ENCODE measurements at regions not wholly inside any gene's neighbourhood (a gene's known extent, or its start where the extent isn't known, plus 50 kb on each side); places are given as distances from the start of the nearest gene placed in this dataset.

DNA sequence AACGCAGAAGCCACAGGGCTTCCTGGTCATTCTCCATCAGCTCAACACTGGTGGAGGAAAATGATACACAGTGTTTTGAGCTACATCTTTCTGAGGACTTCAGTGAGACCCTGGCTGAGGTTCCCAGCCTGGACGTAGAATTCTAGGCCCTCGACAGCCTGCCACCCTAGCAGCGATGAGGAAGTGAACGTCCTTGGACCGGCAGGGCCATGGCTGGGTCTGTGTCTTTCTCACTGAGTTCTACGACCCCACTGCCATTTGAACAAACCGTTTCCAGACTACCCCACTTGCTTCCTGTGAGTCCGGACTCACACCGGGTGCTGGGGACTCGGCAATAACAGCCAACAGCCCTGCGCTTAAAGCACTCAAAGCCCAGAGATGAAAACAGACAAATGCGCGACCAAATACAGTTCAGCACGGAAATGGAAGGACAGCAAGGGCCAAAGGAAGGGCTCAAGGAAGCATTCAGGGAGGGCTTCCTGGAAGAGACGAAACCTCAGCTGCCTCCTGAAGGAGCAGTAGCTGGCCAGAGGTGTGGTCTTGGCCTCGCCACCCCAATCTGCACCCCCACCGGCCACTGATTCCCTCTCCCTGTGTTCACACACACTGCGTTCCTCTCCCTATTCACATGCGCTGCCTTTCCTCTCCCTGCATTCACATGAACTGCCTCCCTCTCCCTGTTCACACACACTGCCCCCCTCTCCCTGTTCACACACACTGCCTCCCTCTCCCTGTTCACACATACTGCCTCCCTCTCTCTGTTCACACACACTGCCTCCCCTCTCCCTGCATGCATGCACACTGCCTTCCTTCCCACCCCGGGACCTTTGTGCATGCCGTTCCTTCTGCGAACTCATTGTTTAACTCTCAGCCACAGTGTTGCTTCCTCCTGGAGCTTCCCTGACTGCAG, 136.3 kb upstream of the PRR20G start:
- no peak overlapping the region for H3K4me3 ChIP-seq
- H3K27ac ChIP-seq, result no peak overlapping the region
- no peaks in the 10 kb centered on the region for H3K9me3 ChIP-seq
- TF ChIP-seq POLR2AphosphoS5 (IDR thresholded peaks at IDR 0.05), result no peak
- no peak for TF ChIP-seq POLR2A (IDR thresholded peaks at IDR 0.05)
- no peak for TF ChIP-seq EP300 (IDR thresholded peaks at IDR 0.05; ENCODE audit: low read depth)
- TF ChIP-seq, protein P1, sequence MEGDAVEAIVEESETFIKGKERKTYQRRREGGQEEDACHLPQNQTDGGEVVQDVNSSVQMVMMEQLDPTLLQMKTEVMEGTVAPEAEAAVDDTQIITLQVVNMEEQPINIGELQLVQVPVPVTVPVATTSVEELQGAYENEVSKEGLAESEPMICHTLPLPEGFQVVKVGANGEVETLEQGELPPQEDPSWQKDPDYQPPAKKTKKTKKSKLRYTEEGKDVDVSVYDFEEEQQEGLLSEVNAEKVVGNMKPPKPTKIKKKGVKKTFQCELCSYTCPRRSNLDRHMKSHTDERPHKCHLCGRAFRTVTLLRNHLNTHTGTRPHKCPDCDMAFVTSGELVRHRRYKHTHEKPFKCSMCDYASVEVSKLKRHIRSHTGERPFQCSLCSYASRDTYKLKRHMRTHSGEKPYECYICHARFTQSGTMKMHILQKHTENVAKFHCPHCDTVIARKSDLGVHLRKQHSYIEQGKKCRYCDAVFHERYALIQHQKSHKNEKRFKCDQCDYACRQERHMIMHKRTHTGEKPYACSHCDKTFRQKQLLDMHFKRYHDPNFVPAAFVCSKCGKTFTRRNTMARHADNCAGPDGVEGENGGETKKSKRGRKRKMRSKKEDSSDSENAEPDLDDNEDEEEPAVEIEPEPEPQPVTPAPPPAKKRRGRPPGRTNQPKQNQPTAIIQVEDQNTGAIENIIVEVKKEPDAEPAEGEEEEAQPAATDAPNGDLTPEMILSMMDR (IDR thresholded peaks at IDR 0.05), result no peak
- no peak for DNase-seq
- in situ Hi-C loops (cut with MboI; ENCODE audit: low pct_ligation_motif_present in 1 of 4, low pct_unique_long_range_greater_than_20kb in 1 of 4, low sequenced_read_pairs in 3 of 4), result no loop called here
- no peaks in the 10 kb centered on the region for H3K36me3 ChIP-seq
- intact Hi-C loops (cut with DNase I; ENCODE audit: low total_unique reads), result no loop called here
- WGBS, 2 donors (ENCODE audit: low coverage in 1 of 2), result 74 to 82% methylated on average over 5 to 23 of the region's 23 CpGs
- H3K27me3 ChIP-seq, result peaks cover 44% of the 10 kb centered on the region
- no peaks in the 10 kb centered on the region for H3K4me1 ChIP-seq

GRCh38 chr3:127422663-127423375, 135.0 kb upstream of the PRR20G start:
- in situ Hi-C loops (cut with MboI; ENCODE audit: low pct_ligation_motif_present in 1 of 4, low pct_unique_long_range_greater_than_20kb in 1 of 4, low sequenced_read_pairs in 3 of 4) (no loop called here), intact Hi-C loops (cut with DNase I; ENCODE audit: low total_unique reads) (no loop called here)
- no peaks in the 10 kb centered on the region for H3K4me1 ChIP-seq
- no peak for DNase-seq
- no peak overlapping the region for H3K27ac ChIP-seq
- H3K4me3 ChIP-seq, result no peak overlapping the region
- peaks cover 52% of the 10 kb centered on the region for H3K27me3 ChIP-seq
- TF ChIP-seq EP300 (IDR thresholded peaks at IDR 0.05; ENCODE audit: low read depth) (no peak), POLR2A (IDR thresholded peaks at IDR 0.05) (no peak), POLR2AphosphoS5 (IDR thresholded peaks at IDR 0.05) (no peak)
- TF ChIP-seq, protein P1 (IDR thresholded peaks at IDR 0.05), result no peak
- H3K36me3 ChIP-seq, result no peaks in the 10 kb centered on the region
- H3K9me3 ChIP-seq, result no peaks in the 10 kb centered on the region
- 77% methylated on average over 18 of the region's 26 CpGs; no CpG with 5 or more reads in 1 of the 2 donors for WGBS, 2 donors (ENCODE audit: low coverage in 1 of 2)

GRCh38 chr3:127421943-127422662, 134.3 kb upstream of the PRR20G start:
- no peak for DNase-seq
- no peak overlapping the region for H3K4me3 ChIP-seq
- in situ Hi-C loops (cut with MboI; ENCODE audit: low pct_ligation_motif_present in 1 of 4, low pct_unique_long_range_greater_than_20kb in 1 of 4, low sequenced_read_pairs in 3 of 4), result no loop called here
- 40 to 82% methylated on average over 1 to 10 of the region's 10 CpGs for WGBS, 2 donors (ENCODE audit: low coverage in 1 of 2)
- H3K4me1 ChIP-seq, result no peaks in the 10 kb centered on the region
- no peak overlapping the region for H3K27ac ChIP-seq
- TF ChIP-seq POLR2A (IDR thresholded peaks at IDR 0.05) (no peak), POLR2AphosphoS5 (IDR thresholded peaks at IDR 0.05) (no peak), EP300 (IDR thresholded peaks at IDR 0.05; ENCODE audit: low read depth) (no peak)
- TF ChIP-seq, protein P1 (IDR thresholded peaks at IDR 0.05), result no peak
- H3K36me3 ChIP-seq, result no peaks in the 10 kb centered on the region
- peaks cover 58% of the 10 kb centered on the region for H3K27me3 ChIP-seq
- no peaks in the 10 kb centered on the region for H3K9me3 ChIP-seq
- intact Hi-C loops (cut with DNase I; ENCODE audit: low total_unique reads), result no loop called here

DNA sequence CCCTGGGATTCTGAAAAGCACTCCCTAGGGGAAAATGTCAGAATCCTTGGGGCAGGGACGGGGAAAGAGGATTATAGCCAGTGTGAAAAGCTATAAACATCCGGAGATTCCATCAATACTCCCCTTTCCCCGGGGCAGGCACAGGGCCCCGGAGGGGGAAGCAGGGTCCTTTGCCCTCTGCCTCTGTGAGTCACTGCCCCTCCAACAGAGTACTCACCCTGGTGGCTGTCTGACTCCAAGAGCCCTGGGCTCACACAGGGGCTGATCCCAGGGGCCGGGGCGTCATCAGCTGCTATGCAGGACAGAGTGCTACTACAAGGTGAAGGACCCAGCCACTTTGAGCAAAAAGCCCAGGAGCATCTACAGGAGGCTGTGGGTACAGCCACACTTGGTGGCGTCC, 133.0 kb upstream of the PRR20G start:
- TF ChIP-seq POLR2AphosphoS5 (IDR thresholded peaks at IDR 0.05), result no peak
- TF ChIP-seq, protein P1 (IDR thresholded peaks at IDR 0.05), result no peak
- TF ChIP-seq EP300 (IDR thresholded peaks at IDR 0.05; ENCODE audit: low read depth), result no peak
- no peak for TF ChIP-seq POLR2A (IDR thresholded peaks at IDR 0.05)
- Histone ChIP-seq H3K9me3 (no peaks in the 10 kb centered on the region), H3K4me3 (no peak overlapping the region), H3K4me1 (no peaks in the 10 kb centered on the region), H3K27me3 (peaks cover 62% of the 10 kb centered on the region), H3K36me3 (no peaks in the 10 kb centered on the region), H3K27ac (no peak overlapping the region)
- 20 to 22% methylated on average over 1 to 5 of the region's 7 CpGs for WGBS, 2 donors (ENCODE audit: low coverage in 1 of 2)
- intact Hi-C loops (cut with DNase I; ENCODE audit: low total_unique reads), result no loop called here
- in situ Hi-C loops (cut with MboI; ENCODE audit: low pct_ligation_motif_present in 1 of 4, low pct_unique_long_range_greater_than_20kb in 1 of 4, low sequenced_read_pairs in 3 of 4), result no loop called here
- no peak for DNase-seq
